Kidney (tissue), 13 donors: ENCODE measurements at regions not wholly inside any gene's neighbourhood (a gene's known extent, or its start where the extent isn't known, plus 50 kb on each side); places are given as distances from the start of the nearest gene placed in this dataset.

Source experiments
- DNase-seq, 5 donors: peaks; one replicate each; pipeline ENCODE4 v3.0.0-alpha.2; 2013 to 2020
- FAIRE-seq: peaks from 2 replicates; lab custom pipeline; 2012; peaks lifted over from hg19 to GRCh38; lab: Jason Lieb, UNC
- H3K27ac ChIP-seq, 2 donors: one replicate each; pipeline ENCODE4 v1.7.0; 2013; ENCODE audit warnings: low read depth in 2 of 2, low read length in 2 of 2, inconsistent platforms in 1 of 2
- H3K27me3 ChIP-seq: one replicate; pipeline ENCODE4 v1.7.1; 2013; ENCODE audit warnings: low read length, inconsistent platforms; ENCODE audit not compliant: control insufficient read depth, insufficient read depth
- H3K36me3 ChIP-seq, 3 donors: one replicate each; pipeline versions ENCODE4 v1.7.0 to v1.7.1; 2013; ENCODE audit warnings: low read length in 3 of 3, control low read depth in 1 of 3, inconsistent platforms in 1 of 3; ENCODE audit not compliant: insufficient read depth in 3 of 3, control insufficient read depth in 2 of 3
- H3K4me1 ChIP-seq, 3 donors: one replicate each; pipeline versions ENCODE4 v1.7.0 to v1.7.1; 2013; ENCODE audit warnings: low read length in 3 of 3, inconsistent platforms in 1 of 3, low read depth in 1 of 3; ENCODE audit not compliant: control insufficient read depth in 2 of 3, insufficient read depth in 2 of 3
- H3K4me3 ChIP-seq, 3 donors: one replicate each; pipeline versions ENCODE4 v1.7.0 to v1.8.1; 2013; ENCODE audit warnings: low read length in 3 of 3, control low read depth in 1 of 3, inconsistent platforms in 1 of 3
- H3K9ac ChIP-seq, 3 donors: one replicate each; pipeline versions ENCODE4 v1.7.0 to v1.7.1; 2013; ENCODE audit warnings: low read length in 3 of 3, control low read depth in 1 of 3, inconsistent platforms in 1 of 3
- H3K9me3 ChIP-seq, 3 donors: one replicate each; pipeline versions ENCODE4 v1.7.0 to v1.7.1; 2013; ENCODE audit warnings: low read length in 3 of 3, control low read depth in 1 of 3, inconsistent platforms in 1 of 3; ENCODE audit not compliant: control insufficient read depth in 2 of 3, insufficient read depth in 1 of 3
- intact Hi-C: fragments of 100-400 bp; cut with DNase I; formaldehyde crosslinking; loops from one replicate; pipeline ENCODE4 v1.11.1; 2022
- TF ChIP-seq, protein P1 (sequence below): IDR thresholded peaks from 3 replicates; pipeline ENCODE4 v1.5.1; 2012; ENCODE audit warnings: mild to moderate bottlenecking, moderate library complexity, borderline replicate concordance; ENCODE audit not compliant: insufficient read depth; ENCODE audit errors: extremely low read depth
- donor health status: control.
- donor health status: control.
- donor health status: control.
- donor health status: control.
- donor health status: control.
- donor health status: DM: yes; HTN: yes; CAD: no.
- donor health status: Normal renal cell carcinoma (clear cell type).

DNA sequence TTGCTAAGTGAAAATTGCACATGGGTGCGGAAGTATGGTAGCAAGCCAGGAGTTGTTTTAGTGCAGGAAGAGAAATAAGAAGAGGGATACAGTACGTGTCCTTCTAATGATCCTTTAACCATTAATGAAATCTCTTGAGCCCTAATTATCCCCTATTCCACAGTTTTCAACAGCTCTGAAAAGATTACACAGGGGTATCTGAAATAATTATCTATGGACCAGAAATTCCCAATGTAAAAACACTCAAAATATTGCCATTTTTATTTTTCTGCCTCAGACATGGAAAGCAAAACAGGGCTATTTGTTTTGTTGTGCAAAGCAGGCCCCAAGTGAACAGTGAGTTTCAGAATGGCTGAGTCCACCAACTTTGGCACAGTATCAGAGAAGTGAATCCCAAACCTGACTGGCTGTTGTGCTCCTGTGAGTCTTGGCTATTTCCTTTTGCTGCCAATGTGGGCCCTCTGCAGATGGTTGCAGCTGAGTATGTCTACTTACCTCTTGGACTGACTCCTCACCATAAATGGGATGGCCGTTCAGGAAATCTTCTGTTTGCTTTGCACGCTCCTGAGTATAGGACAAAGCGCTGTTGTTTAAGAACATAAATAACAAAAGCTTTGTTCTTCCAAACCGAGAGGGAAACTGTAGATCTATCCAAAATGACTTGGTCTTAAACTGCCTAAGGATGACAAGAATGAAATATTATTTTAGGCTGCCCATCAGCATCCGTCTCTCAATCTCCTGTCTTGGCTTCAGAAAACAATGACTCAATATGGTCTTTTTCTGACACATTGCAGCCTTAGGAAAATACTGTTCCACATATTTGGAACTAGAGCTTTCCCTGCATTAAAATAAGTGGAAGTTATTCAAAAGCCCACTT is 204.1 kb downstream of the DEPDC1B start:
- DNase-seq, result no peak
- H3K27me3 ChIP-seq, result no peaks in the 10 kb centered on the region
- no peaks in the 10 kb centered on the region for H3K36me3 ChIP-seq
- TF ChIP-seq, protein P1, sequence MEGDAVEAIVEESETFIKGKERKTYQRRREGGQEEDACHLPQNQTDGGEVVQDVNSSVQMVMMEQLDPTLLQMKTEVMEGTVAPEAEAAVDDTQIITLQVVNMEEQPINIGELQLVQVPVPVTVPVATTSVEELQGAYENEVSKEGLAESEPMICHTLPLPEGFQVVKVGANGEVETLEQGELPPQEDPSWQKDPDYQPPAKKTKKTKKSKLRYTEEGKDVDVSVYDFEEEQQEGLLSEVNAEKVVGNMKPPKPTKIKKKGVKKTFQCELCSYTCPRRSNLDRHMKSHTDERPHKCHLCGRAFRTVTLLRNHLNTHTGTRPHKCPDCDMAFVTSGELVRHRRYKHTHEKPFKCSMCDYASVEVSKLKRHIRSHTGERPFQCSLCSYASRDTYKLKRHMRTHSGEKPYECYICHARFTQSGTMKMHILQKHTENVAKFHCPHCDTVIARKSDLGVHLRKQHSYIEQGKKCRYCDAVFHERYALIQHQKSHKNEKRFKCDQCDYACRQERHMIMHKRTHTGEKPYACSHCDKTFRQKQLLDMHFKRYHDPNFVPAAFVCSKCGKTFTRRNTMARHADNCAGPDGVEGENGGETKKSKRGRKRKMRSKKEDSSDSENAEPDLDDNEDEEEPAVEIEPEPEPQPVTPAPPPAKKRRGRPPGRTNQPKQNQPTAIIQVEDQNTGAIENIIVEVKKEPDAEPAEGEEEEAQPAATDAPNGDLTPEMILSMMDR, result no peak
- no peak overlapping the region for H3K4me3 ChIP-seq
- no peaks in the 10 kb centered on the region for H3K9me3 ChIP-seq
- no peak for FAIRE-seq
- intact Hi-C loops, result no loop called here
- no peaks in the 10 kb centered on the region for H3K4me1 ChIP-seq
- no peak overlapping the region for H3K9ac ChIP-seq
- no peak overlapping the region for H3K27ac ChIP-seq

DNA sequence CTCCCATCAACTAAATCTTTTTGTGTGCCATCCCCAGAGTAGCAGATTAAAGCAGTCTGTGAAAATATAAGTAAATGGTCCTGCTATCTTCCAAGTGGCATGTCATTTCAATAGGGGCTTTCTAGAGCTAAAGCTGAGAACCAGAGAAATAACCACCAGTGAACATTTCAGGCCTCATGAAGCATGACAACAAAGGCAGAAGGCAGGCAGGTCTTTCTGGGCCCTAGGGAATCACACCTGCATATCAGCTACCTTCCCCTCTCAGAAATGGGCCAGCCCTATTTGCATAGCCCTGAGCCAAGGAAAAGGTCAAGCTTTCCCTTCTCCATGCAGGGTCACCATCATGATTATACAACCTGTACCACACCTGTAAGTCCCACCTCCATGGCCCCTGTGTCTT is 205.3 kb downstream of the DEPDC1B start:
- no peaks in the 10 kb centered on the region for H3K36me3 ChIP-seq
- intact Hi-C loops, result no loop called here
- H3K9ac ChIP-seq, result no peak overlapping the region
- H3K4me3 ChIP-seq, result no peak overlapping the region
- no peaks in the 10 kb centered on the region for H3K9me3 ChIP-seq
- H3K27ac ChIP-seq, result no peak overlapping the region
- no peaks in the 10 kb centered on the region for H3K27me3 ChIP-seq
- FAIRE-seq (no peak), DNase-seq (no peak)
- no peaks in the 10 kb centered on the region for H3K4me1 ChIP-seq
- TF ChIP-seq, protein P1, result no peak

DNA sequence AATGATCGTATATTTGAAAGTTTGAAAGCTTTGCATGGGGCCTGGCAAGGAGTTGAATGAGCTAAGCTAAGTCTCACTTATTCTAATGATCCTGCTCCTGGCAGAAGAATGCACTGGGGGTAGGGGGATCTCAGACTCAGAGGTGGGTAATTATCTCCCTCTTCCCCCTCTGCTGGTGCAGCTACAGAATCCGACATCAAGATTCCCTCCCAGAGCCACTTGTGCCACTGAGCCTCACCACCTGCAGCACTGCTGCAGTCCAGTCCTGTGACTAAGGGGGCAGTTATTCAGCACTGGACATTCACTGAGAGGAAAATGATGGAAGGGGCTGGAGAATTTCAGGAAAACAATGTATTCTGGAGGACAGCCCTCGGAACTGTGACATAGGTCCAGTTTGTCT is 205.8 kb downstream of the DEPDC1B start:
- Histone ChIP-seq H3K9ac (no peak overlapping the region), H3K4me1 (no peaks in the 10 kb centered on the region), H3K36me3 (no peaks in the 10 kb centered on the region), H3K27ac (no peak overlapping the region), H3K4me3 (no peak overlapping the region), H3K9me3 (no peaks in the 10 kb centered on the region), H3K27me3 (no peaks in the 10 kb centered on the region)
- DNase-seq, result no peak
- no peak for FAIRE-seq
- intact Hi-C loops, result no loop called here
- TF ChIP-seq, protein P1, result no peak
